Stimulated activated CD8-positive, alpha-beta memory T cell treated with anti-CD3 and anti-CD28 coated beads, Interleukin-15, amount 100 ng/mL, for 1 hour (primary cell): ENCODE measurements at regions not wholly inside any gene's neighbourhood (a gene's known extent, or its start where the extent isn't known, plus 50 kb on each side); places are given as distances from the start of the nearest gene placed in this dataset.

Experiments used
- DNase-seq: peaks from one replicate; pipeline ENCODE4 v3.0.0-alpha.2; 2020; ENCODE audit warnings: low read depth

DNA sequence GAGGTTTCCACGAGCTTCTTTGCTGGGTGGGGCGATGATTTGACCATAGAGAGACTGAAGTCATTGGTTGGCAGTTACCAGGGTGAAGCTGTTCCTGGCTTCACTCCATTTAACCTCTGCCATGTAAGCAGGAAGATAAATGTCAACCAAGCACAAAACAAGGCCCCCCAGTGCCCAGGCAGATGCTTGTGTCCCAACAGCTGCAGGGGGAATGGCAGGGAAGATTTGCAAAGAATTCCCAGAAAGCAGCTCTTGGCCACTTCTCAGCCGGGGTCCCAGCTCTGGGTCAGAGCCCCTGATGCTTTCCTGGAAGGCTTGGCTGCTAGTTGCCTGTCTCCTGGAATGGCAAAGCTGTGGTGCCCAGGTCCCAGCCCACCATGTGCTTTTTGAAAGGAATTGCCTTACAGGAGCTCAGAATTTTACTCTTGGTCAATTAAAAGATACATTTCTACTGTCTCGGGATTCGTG, 383.4 kb downstream of the ENC1 start:
- DNase-seq, result no peak

DNA sequence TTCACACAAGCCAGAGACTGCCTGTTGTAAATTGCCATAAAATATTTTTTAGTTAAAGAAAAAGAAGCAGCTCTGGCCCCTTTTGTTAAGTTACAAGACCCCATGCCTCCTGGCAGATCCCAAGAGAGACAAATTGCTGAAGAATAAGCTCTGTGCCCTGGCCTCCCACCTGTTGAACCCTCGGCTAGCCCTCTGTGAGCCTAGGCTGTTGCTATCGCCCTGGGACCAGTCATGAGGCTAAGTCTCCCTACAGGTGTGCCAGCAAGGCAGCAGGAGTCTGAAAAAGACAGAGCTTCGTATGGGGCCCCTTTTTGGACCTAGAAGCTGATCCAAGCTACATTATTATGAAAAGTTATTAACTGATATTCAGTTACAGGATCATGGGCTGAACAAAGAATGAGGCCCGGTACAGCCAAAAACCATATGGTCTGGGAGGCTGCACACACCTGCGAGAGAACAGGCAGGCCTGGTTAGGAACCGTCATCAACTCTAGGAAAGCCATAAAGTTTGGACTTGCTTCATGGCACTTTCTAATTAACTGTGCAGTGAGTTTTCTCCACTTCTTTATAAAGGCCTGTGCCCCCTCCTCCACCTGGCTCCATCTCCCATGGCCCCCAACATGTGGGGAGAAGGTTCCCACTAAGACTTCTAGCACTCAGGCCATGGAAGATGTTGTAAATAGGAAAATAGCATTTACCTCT, 384.7 kb downstream of the ENC1 start:
- no peak for DNase-seq

DNA sequence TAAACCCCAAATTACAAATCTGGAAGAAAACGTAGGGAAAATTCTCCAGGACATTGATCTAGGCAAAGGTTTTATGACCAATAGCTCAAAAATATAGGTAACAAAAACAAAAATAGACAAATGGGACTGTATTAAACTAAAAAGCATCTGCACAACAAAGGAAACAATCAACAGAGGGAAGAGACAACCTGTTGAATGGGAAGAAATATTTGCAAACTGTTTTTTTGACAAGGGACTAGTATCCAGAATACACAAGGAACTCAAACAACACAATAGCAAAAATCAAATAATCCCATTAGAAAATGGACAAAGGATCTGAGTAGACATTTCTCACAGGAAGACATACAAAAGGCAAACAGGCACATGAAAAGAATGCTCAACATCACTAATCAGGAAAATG, 386.3 kb downstream of the ENC1 start:
- DNase-seq, result no peak

DNA sequence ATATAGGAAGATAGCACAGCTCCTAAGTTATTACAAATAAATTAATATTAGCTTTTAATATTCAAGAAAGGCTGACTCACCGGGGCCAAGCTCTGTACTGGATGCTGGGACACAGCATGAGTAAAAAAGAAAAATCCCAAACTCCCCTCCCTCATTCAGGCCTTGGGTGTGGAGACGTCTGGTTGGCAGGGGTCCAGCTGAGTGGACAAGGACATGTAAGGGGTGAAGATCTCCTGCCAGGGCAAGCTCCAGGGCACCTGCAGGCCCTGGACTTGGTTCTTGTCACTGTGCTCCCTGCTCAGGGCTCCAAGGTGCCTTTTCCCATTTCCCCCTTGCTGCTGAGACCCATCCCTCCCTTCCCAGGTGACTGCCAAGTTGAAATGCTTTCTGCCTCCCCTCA, 388.5 kb downstream of the ENC1 start:
- DNase-seq, result no peak

DNA sequence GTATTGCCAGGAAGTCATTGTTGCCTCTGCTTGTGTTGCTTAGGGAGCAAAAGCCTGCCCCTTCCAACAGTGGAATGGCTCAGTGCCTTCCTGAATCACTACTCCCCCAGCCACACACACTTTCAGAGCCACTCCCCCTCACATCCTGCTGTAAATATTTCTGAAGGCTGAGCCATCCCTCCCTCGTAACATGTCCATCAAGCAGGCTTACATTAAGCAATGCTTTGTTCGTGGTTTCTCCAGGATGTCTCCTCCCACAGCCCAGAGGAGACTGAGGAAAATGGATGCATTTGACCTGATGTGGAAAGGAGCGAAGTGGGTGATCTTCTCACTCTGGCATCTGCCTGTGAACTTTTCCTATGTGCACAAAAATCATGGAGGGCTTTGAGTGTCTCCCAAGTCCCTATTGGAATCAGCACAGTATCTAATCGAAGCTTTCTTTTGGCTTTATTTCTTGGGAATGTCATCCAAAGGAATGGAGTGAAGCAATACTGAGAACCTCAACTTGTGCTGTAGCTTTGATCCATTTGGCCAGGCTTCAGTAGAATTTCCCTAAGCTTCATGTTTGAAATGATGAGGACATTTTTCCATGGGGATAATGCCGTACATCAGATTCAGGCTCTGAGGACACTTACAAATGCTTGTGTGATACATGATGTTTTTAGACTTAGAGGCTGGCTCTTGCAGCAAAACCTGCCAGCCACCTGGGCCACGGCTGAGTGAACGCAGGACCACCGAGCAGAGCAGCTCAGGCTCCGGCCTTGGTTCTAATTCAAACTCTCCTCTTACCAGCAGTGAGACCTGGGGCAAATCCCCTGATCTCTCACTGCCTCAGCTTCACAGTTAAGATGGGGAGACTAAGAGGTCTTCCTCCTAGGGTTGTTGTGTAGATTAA, 389.1 kb downstream of the ENC1 start:
- DNase-seq, result no peak

DNA sequence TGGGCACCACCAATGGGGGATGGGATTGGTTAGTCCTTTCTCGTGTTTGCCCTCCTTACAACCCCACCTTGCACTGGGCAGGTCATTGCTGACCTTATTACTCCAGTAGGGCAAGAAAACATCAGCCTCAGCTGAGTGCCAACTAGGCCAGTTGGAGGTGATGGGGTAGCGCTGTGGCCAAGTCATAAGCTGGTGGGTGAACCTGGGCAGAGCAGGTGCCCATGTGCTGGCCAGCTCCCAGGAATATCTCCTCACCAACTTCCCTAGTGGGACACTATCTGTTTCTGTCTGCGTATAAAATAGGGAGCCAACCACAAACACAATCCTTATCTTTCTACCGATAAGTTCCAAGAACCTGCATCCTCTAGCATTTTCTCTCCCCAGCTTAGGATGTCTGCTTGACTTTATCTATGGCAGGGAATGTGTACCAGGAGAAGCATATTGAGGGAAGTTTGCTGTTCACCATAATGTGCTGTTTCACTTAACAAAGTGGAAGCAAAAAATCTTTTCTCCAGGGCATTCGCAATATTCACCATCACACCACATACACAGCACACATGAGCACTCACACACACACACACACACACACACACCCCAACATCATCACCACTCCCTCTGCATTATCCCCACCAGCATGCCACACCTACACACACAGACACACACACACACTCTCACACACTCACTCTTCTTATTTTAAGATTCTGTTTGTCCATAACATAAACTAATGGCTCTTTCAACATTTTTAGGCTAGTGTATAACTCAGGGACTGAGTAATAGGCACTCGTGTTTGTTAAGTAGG, 390.0 kb downstream of the ENC1 start:
- no peak for DNase-seq

DNA sequence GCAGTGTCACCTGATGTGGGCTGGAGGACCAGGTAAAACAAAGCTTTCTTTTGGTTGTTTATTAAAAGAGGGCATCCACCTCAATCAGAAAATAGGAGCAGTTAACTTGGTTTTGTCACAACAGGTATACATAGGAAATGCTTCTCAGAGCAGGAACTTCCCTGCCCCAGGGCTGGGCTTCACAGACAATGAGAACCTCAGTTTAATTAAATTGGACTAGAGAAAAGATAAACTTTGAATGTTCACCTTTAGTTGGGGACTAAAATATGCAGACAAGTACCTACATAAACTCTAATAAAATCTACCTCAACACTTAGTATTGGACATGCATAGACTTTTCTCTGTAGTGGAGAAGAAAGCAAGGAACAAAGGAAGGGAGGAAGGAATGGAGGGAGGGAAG, 392.0 kb downstream of the ENC1 start:
- DNase-seq, result no peak

DNA sequence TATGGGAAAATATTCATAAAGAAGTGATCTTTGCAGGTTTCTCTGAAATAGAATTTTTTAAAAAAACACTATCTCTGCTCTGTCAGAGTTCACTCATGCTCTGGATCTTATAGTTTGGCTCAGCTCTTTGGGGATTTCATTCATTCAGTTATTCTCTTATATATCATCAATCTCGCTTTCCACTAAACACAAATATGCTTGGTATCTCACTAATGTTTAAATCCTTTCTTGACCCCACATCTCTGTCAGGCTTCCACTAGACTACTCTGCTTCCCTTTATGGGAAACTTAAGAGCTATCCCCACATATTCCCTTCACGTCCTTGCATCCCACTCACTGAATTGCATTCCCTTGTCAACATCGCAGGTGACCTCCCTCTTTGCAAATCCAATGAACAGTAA, 396.1 kb downstream of the ENC1 start:
- no peak for DNase-seq

DNA sequence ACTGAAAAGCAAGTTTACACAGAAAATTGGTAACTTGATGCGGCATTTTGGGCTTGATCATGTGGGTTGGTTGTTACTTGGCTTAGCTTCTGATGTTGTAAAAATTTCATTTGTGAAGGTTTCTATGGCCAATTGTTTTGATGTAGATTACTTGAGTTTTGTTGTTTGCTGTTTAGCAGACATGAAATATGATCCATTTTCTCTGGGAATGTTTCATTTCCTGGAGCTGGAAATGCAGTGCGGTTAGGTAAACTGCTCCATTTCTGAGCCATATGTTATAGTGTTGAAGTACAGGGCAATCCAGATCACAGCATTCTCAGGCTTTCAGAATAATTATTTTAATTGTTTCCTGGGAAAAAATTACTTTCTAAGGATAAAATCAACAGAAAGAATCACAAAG, 396.9 kb downstream of the ENC1 start:
- DNase-seq, result no peak

DNA sequence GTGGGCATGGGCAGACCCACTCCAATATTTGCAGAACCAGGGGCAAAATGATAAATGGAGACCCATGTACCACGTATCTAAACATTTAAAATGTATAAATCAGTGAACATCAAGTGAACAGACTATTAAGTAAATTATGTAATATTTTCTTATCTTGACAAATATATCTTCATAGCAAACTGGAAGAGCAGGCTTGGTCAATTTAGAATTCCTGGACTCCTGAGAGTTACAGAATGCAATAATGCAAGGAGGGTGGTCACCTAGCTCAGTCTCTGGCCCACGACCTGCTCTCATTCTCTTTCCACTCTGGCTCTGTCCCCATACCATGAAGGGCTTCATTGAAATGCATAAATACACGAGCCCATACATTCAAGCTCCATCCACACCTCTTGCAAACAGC, 398.0 kb downstream of the ENC1 start:
- DNase-seq, result no peak

DNA sequence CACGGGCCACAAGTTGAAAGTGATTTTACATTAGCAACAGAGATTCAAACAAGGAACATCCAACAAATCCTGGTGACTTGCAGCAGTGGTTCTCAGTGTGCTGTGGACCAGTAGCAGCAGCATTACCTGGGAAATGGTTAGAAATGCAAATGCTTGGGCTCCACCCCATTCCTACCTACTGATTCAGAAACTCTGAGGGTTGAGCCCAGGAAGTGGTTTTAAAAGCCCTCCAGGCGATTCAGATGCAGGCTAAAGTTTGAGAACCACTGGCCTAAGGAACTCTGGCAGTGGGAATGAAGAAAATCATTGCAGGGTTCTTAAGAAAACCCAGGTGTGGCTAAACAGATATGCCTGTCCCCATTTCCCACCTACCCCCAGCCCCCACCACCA, 398.8 kb downstream of the ENC1 start:
- no peak for DNase-seq

DNA sequence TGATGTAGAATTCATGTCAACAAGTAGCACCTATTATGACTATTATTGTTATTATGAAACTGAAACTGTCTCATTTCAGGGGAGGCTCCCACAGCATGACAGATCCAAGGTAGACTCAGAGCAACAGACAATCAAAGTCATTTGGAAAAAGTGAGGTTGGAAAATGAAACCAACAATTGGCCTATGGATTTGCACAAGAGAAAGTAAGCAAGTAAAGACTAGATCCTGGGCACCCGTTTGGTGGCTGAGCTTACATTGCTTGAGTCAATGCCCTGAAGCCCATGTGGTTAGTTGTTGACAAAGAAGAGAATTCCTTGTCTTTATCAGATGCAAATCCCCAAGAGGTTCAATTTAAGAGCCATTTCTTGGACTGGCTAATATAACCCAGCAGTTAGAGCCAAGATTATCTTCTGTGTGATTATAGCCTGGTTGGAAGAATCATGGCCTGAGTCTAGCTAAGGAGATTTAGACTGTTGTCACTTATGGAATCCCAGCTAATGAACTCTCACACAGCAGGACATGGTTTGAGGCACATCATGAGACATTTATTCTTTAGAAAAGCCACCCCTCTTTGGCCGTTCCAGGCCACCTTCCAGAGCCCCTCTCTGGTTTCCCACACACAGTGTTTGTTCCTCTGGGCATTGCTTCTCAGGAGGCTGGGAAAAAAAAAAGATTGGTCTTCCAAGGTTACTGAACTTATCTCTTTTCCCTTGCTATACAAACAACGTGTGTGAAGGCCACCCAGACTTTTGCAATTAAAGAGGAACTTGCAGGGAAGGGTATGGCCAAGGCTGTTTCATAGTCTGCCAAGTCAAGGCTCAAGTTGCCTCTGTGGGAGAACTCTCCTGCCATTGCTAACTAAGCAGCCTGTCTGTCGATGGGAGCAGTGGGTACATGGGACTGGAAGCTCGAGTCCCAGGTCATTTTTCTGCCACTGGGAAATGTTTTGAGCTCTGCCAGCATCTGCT, 399.5 kb downstream of the ENC1 start:
- no peak for DNase-seq

DNA sequence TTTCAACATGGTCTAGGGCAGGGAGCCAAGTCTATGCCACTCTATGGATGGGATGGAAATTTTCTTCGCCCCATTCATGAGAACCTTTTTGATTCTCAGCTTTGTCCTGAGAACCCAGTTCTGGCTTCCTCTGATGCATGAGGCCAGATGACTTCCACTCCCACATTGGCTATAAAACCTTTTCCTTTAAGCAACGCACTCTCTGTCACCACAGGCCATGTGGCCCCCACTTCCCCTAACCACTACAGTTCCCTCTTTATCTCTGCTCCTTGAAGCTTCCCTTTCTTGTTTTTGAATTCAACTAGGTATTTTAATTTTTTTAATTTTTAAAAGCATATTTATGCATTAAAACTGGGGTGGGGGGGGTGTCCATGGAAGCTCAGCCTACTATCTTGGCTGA, 401.3 kb downstream of the ENC1 start:
- DNase-seq, result no peak

DNA sequence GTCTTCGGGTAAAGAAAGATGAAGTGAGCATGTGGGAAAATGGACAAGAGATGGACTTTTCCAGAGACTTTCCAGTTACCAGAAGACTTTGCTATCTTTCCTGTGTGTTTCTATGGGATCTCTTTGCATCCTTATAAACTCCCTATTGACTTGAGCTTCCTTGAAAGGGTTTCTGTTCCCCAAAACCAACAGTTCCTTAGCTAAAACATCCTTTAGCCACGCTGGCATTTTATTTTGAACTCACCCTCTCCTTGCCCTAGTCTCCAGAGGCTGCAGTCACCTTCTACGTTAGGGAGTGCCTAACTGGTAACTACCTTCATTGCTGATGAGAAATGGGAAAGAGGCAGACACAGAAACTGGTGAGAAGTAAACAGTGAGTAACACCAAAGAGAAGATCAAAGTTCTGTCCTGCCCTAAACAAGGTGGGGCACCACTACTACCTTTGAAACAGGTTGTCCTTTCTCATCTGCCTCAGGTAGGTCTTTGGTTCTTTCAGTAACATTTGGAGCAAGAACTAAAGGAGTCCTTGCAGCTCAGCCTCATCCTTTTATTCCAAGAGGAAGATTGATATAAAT, 402.9 kb downstream of the ENC1 start:
- DNase-seq, result no peak

DNA sequence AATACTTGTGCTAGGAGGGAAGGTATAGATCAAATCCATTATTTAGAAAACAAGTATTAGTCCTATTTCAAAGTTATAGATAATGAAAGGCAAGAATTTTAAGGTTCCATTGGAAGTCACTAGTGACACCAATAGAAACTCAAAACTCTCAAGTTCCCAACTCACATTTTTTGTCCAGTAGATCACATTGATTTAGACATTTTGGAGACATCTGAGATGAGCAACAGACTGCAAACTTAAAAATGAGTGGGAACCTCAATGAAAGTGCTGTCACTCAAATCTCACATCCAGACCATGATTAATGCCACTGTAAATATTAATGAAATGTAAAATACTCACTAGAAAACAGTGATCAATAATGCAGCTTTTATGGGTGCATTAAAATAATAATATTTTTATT, 405.0 kb downstream of the ENC1 start:
- no peak for DNase-seq

DNA sequence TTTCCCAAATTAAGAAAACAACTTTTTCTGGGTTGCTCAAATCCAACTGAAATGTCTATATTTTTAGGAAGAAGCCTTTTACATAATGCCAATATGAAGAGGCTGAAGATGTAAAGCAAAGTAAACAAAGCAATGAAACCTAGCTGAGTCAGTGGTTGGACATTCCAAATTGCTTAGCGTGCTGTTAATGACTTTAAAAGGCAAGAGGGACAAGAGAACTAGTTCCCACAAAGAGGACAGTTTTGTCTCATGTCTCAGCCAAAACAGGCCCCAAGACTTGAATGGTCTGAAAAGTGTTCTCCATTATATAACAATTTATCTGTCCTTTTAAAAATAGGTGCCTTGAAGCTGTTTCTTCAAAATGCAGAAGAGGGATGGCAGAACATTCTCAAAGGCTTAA, 407.0 kb downstream of the ENC1 start:
- DNase-seq, result no peak

DNA sequence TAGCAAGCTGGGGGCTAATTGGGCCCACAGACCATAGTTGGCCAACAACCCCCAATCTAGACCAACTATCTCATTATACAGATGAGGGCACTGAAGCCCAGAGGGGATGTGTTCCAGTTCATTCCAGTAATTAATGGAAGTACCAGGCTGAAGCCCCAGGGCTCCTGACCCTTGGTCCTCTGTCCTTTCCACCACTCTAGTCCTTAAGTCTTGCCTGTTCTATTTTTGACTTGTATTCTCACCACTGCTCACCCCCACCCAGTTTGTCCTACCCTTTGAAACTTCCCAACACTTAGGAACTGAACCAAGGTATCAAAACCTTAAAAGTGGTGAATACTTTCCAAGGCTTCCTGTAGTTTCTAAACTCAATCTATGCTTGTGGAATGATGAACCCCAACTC, 407.4 kb downstream of the ENC1 start:
- DNase-seq, result no peak

DNA sequence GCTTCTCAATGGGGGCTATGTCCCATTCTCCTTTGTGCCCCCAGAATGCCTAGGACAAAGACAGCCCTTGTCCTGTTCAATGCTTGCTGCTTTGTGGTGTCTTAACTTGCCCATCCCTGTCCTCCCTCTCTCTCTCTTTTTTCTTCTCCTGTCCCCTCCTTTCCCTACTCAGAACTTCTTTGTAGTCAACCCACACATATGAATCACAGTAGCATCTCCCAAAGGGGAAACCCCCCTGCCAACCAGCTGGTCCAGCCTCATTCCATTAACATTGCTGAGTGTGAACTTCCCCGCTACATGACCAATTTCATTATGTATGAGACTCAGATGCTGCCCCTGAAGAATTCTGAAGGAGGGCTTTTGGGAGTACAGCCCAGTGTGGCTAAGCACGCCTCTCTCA, 408.3 kb downstream of the ENC1 start:
- no peak for DNase-seq

DNA sequence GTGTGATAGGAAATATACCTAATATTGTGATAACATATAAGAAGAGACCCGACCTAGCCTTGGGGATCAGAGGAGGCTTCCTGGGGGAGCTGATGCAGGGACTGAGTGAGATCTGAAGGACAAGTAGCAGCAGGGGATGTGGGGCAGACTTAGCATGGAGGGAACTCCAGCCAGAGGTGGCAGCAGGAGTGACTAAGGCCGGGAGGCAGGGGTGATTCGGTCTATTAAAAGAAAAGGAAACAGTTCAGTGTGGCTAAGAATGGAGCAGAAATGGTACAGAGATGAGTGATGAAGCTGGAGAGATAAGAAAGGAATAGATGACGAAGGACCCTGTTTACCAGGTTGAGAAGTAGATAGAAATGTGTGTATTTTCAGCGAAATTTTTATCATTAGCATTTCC, 408.8 kb downstream of the ENC1 start:
- DNase-seq, result no peak

DNA sequence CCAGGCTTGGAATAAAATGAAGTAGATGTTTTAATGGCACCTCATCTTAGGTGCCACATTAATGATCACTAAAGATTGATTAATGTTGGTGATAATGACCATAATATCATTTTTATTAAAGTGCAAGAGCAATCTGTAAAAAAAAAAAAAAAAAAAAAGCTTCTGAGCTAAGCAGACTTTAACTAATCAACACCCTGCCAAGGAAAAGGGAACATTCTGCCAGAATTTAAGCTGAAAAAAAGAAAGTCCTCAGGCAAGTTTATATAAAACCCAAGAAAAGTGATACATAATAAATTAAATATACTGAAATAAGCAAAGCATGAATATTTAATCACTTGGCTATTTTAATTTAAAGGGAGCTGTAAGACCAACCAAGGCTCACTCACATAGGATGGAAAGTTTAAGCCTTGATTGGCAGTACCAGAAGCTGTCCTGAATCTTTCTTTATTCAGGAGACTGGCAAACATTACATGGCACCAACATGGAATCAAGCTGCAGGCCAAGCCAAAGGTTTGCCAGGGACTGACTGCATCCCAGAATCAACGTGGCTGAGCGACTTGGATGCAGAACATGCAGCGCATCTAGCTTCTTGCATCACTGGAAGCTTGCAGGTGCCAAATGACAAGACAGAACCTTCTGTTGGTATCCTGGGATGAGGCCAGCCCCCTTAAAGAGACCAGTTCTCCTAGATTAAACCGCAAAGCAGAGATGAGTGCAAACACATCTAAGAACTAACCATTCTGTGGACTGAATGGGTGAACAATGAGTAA, 413.6 kb downstream of the ENC1 start:
- DNase-seq, result no peak
